GM12878 (cell line): ENCODE measurements at regions not wholly inside any gene's neighbourhood (a gene's known extent, or its start where the extent isn't known, plus 50 kb on each side); places are given as distances from the start of the nearest gene placed in this dataset.
A peak's percentile ranks its signal among the peaks of the same experiment; 100 is the strongest.

ENCODE experiments used
- ESRRA ChIP-seq: IDR thresholded peaks from 2 replicates; pipeline ENCODE4 v1.6.1; 2012; ENCODE audit warnings: mild to moderate bottlenecking, low read length, improper control_type of control experiment
- ETV6 ChIP-seq, 2 experiments: fragments of 450-650 bp in 1 of 2; IDR thresholded peaks in 1 of 2; conservative IDR thresholded peaks in 1 of 2; 2 replicates each; pipeline ENCODE4 v1.6.1; 2014; ENCODE audit warnings: antibody characterized with exemption in 1 of 2, borderline replicate concordance in 1 of 2, low read depth in 1 of 2, mild to moderate bottlenecking in 1 of 2, moderate library complexity in 1 of 2
- MYB ChIP-seq: fragments of 150-350 bp; IDR thresholded peaks from 2 replicates; pipeline ENCODE4 v1.6.1; 2014; ENCODE audit warnings: mild to moderate bottlenecking, low read depth, low read length, borderline replicate concordance
- PAX8 ChIP-seq: fragments of 450-650 bp; IDR thresholded peaks from 2 replicates; pipeline ENCODE4 v1.6.1; 2017; ENCODE audit warnings: mild to moderate bottlenecking, moderate library complexity
- SMARCA5 ChIP-seq: fragments of 450-650 bp; IDR thresholded peaks from 2 replicates; pipeline ENCODE4 v1.6.1; 2017; ENCODE audit warnings: mild to moderate bottlenecking
- ZBED1 ChIP-seq: IDR thresholded peaks from 2 replicates; pipeline ENCODE4 v1.6.1; 2016; ENCODE audit warnings: borderline replicate concordance
- ZNF274 ChIP-seq: IDR thresholded peaks from one replicate; pipeline ENCODE4 v1.8.0; 2011; ENCODE audit not compliant: insufficient read length, insufficient read depth
- TF ChIP-seq, protein P1 (sequence below): fragments of 450-650 bp; IDR thresholded peaks from 2 replicates; pipeline ENCODE4 v1.6.1; 2016; ENCODE audit warnings: mild to moderate bottlenecking, moderate library complexity, borderline replicate concordance
- TF ChIP-seq, protein P2 (sequence below): fragments of 450-650 bp; IDR thresholded peaks from 2 replicates; pipeline ENCODE4 v1.6.1; 2018; ENCODE audit warnings: borderline replicate concordance, mild to moderate bottlenecking; ENCODE audit not compliant: partially characterized antibody
- TF ChIP-seq, protein P3 (sequence below): fragments of 150-350 bp; IDR thresholded peaks from 2 replicates; pipeline ENCODE4 v1.6.1; 2014; ENCODE audit warnings: mild to moderate bottlenecking, low read depth, low read length
- TF ChIP-seq, protein P4 (sequence below): fragments of 450-650 bp; IDR thresholded peaks from 2 replicates; pipeline ENCODE4 v1.6.1; 2014; ENCODE audit warnings: mild to moderate bottlenecking
- TF ChIP-seq, protein P5 (sequence below): fragments of 450-650 bp; conservative IDR thresholded peaks from 2 replicates; pipeline ENCODE4 v1.6.1; 2017; ENCODE audit warnings: mild to moderate bottlenecking, moderate library complexity
- TF ChIP-seq, protein P6 (sequence below): IDR thresholded peaks from 2 replicates; pipeline ENCODE4 v1.6.1; 2011; ENCODE audit warnings: mild to moderate bottlenecking, low read depth, low read length, moderate library complexity; ENCODE audit not compliant: insufficient replicate concordance

DNA sequence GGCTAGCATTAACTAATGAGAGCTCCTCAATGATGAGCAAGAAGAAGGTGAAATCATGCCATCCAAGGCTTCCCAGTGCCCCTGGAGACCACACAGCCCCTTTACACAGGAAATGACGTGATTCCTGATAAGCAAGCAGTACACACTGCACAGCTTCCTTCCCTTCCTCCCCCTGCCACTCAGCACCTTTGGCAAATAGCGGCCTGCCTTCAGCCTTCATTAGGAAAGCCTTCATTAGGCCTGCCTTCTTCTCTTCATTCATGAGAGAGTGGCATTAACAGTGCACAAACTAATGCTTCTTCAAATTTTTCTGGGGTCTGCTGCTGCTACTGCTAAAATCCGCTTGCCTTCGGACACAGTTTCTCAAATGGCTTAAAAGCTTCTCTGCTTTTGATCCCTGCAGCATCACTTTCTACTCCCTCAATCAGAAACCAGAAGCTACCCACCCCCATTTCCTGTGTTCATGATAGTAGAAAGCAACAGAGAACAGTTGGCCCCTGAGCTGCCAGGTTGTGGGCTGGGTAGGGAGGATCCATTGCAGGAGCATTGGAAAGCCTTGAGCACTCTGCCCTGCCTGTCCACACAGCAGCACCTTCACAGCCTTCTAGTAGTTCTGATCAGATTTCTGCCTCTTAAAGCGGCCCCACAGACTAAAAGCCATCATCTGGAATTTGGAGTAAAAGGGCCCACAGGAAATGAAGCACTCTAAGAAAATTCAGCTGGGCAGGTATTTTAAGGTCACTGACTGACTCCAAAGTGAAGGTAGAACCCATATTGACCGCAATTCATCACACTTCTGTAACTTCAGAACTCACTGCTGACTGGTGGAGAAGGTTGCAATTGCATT lies 103.8 kb upstream of the ETV6 start (continued):
- TF ChIP-seq, protein P1, sequence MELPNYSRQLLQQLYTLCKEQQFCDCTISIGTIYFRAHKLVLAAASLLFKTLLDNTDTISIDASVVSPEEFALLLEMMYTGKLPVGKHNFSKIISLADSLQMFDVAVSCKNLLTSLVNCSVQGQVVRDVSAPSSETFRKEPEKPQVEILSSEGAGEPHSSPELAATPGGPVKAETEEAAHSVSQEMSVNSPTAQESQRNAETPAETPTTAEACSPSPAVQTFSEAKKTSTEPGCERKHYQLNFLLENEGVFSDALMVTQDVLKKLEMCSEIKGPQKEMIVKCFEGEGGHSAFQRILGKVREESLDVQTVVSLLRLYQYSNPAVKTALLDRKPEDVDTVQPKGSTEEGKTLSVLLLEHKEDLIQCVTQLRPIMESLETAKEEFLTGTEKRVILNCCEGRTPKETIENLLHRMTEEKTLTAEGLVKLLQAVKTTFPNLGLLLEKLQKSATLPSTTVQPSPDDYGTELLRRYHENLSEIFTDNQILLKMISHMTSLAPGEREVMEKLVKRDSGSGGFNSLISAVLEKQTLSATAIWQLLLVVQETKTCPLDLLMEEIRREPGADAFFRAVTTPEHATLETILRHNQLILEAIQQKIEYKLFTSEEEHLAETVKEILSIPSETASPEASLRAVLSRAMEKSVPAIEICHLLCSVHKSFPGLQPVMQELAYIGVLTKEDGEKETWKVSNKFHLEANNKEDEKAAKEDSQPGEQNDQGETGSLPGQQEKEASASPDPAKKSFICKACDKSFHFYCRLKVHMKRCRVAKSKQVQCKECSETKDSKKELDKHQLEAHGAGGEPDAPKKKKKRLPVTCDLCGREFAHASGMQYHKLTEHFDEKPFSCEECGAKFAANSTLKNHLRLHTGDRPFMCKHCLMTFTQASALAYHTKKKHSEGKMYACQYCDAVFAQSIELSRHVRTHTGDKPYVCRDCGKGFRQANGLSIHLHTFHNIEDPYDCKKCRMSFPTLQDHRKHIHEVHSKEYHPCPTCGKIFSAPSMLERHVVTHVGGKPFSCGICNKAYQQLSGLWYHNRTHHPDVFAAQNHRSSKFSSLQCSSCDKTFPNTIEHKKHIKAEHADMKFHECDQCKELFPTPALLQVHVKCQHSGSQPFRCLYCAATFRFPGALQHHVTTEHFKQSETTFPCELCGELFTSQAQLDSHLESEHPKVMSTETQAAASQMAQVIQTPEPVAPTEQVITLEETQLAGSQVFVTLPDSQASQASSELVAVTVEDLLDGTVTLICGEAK, result peak; percentile 40; the same call in 1 of the 2 replicates
- TF ChIP-seq ZBED1 (no peak), ETV6 (conservative IDR thresholded peaks at IDR 0.05 in 1 of 2, IDR thresholded peaks at IDR 0.05 in 1 of 2; ENCODE audit: borderline replicate concordance in 1 of 2, low read depth in 1 of 2) (peak in 1 of 2 experiments; percentile 88; a peak in 2 of 4 replicates), PAX8 (no peak), ESRRA (peak; percentile 59; the same call in 1 of the 2 replicates), ZNF274 (no peak), MYB (no peak), SMARCA5 (no peak)
- TF ChIP-seq, protein P2, sequence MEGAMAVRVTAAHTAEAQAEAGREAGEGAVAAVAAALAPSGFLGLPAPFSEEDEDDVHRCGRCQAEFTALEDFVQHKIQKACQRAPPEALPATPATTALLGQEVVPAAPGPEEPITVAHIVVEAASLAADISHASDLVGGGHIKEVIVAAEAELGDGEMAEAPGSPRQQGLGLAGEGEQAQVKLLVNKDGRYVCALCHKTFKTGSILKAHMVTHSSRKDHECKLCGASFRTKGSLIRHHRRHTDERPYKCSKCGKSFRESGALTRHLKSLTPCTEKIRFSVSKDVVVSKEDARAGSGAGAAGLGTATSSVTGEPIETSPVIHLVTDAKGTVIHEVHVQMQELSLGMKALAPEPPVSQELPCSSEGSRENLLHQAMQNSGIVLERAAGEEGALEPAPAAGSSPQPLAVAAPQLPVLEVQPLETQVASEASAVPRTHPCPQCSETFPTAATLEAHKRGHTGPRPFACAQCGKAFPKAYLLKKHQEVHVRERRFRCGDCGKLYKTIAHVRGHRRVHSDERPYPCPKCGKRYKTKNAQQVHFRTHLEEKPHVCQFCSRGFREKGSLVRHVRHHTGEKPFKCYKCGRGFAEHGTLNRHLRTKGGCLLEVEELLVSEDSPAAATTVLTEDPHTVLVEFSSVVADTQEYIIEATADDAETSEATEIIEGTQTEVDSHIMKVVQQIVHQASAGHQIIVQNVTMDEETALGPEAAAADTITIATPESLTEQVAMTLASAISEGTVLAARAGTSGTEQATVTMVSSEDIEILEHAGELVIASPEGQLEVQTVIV, result no peak
- TF ChIP-seq, protein P3, sequence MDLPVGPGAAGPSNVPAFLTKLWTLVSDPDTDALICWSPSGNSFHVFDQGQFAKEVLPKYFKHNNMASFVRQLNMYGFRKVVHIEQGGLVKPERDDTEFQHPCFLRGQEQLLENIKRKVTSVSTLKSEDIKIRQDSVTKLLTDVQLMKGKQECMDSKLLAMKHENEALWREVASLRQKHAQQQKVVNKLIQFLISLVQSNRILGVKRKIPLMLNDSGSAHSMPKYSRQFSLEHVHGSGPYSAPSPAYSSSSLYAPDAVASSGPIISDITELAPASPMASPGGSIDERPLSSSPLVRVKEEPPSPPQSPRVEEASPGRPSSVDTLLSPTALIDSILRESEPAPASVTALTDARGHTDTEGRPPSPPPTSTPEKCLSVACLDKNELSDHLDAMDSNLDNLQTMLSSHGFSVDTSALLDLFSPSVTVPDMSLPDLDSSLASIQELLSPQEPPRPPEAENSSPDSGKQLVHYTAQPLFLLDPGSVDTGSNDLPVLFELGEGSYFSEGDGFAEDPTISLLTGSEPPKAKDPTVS, result no peak
- TF ChIP-seq, protein P4, sequence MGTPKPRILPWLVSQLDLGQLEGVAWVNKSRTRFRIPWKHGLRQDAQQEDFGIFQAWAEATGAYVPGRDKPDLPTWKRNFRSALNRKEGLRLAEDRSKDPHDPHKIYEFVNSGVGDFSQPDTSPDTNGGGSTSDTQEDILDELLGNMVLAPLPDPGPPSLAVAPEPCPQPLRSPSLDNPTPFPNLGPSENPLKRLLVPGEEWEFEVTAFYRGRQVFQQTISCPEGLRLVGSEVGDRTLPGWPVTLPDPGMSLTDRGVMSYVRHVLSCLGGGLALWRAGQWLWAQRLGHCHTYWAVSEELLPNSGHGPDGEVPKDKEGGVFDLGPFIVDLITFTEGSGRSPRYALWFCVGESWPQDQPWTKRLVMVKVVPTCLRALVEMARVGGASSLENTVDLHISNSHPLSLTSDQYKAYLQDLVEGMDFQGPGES, result no peak
- TF ChIP-seq, protein P5, sequence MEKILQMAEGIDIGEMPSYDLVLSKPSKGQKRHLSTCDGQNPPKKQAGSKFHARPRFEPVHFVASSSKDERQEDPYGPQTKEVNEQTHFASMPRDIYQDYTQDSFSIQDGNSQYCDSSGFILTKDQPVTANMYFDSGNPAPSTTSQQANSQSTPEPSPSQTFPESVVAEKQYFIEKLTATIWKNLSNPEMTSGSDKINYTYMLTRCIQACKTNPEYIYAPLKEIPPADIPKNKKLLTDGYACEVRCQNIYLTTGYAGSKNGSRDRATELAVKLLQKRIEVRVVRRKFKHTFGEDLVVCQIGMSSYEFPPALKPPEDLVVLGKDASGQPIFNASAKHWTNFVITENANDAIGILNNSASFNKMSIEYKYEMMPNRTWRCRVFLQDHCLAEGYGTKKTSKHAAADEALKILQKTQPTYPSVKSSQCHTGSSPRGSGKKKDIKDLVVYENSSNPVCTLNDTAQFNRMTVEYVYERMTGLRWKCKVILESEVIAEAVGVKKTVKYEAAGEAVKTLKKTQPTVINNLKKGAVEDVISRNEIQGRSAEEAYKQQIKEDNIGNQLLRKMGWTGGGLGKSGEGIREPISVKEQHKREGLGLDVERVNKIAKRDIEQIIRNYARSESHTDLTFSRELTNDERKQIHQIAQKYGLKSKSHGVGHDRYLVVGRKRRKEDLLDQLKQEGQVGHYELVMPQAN, result no peak
- TF ChIP-seq, protein P6, sequence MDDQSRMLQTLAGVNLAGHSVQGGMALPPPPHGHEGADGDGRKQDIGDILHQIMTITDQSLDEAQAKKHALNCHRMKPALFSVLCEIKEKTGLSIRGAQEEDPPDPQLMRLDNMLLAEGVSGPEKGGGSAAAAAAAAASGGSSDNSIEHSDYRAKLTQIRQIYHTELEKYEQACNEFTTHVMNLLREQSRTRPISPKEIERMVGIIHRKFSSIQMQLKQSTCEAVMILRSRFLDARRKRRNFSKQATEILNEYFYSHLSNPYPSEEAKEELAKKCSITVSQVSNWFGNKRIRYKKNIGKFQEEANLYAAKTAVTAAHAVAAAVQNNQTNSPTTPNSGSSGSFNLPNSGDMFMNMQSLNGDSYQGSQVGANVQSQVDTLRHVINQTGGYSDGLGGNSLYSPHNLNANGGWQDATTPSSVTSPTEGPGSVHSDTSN, result peak; percentile 74
